ENCODE measurements at regions not wholly inside any gene's neighbourhood (a gene's known extent, or its start where the extent isn't known, plus 50 kb on each side); places are given as distances from the start of the nearest gene placed in this dataset.

DNA sequence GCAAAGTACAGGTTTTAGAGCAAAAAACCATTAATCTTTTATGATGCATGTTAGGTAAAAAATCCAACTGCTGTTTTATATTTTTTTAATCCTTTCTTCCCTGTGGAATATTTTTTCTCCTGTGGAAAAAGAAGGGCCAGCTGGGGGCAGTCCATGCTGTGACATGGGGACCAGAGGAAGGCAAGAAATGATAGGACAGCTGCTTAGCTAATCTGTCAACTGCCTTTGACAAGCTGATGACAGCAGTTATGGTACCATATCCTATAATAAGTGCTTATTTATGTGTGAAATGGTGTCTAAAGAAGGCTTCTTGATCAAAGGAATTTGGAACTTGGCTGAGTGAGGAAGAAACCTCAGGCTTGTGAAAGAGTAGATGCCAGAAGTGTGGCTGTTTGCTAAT is 452.4 kb upstream of the NOVA1 start:
- ATAC-seq (no peak), DNase-seq (no peak)
- intact Hi-C loops (cut with DNase I): no loop called here

- ATAC-seq (no peak), DNase-seq (no peak)
- intact Hi-C loops (cut with DNase I): no loop called here
These were observed 458.8 kb upstream of the NOVA1 start for GRCh38 chr14:27056586-27056985.

- ATAC-seq: no peak
- no peak for DNase-seq
- intact Hi-C loops (cut with DNase I): no loop called here
These were observed 463.5 kb upstream of the NOVA1 start for GRCh38 chr14:27061299-27061698.

DNA sequence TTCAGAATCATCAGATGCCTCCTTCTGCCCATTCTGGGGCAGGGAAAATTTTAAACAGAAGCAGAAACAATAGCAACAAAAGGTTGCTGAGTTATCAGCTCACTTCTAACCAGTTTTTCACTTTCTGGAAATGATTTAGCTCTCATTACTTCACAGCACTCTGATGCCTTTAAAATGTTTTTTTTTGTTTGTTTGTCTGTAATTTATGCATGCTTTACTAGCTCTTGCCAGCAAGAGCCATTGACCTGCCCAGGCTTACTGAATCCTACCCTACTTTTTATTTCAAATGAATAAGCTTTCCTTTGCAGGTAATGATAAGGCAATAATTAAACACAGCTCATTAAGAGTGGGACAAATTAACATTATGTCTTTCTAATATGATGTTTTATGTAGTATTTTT is 466.1 kb upstream of the NOVA1 start:
- DNase-seq (no peak), ATAC-seq (no peak)
- intact Hi-C loops (cut with DNase I): no loop called here

DNA sequence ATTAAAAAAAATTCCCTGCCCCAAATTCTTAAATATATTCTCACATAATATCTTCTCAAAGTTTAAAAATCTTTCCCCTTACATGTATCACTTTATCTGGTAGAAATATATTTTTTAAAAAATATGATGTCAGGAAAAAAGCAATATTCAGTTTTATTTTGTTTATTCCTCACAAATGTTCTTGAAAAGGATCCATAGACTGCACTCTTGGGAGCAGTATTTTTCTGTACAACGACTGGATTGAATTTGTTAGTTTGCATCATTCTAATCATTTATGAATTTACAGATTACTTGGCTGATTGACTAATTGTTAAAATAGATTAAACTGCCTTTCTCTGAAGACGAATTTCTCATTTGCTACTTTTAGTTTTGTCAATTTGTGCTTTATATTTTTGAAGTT is 468.1 kb upstream of the NOVA1 start:
- no peak for DNase-seq
- no peak for ATAC-seq
- intact Hi-C loops (cut with DNase I): no loop called here

GRCh38 chr14:27067961-27068360 is 470.1 kb upstream of the NOVA1 start:
- intact Hi-C loops (cut with DNase I): no loop called here
- ATAC-seq (no peak), DNase-seq (no peak)

DNA sequence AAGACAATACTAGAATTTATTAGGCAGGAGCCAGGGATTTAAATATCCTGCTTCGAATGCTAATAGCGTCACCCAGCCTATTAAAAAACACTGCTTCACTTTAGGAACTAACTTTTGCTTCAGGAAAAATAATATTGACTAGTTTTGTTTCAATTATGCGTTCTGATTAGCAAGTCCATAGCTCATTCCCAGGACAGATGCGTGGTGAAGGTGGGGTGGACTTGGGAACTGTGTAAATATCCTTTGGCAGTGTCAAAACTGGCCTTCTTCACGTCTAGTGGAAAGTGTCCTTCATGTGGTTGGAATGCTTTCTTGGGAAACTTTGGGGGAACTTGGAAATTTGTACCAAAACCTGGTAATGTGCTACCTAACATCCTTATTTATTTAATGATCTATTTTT is 474.8 kb upstream of the NOVA1 start:
- DNase-seq (no peak), ATAC-seq (no peak)
- intact Hi-C loops (cut with DNase I): no loop called here

DNA sequence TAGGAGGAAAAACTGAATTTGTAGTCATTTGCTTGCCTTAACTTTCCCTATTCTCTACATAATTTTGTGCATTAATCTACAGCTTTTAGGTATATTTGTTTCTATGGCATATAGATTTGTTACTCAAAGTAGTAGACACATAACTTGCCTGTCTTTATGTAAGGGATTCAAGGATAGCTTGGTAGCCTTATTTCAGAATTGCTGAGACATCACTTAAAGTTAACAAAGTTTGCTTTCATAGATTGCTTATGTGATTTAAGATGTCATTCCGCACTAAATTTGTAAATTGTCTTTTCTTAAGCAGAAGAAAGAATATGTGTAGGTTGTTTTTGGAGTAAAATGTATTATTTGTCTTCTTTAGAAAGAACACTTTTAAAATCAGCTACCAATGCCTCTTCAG is 477.7 kb upstream of the NOVA1 start:
- intact Hi-C loops (cut with DNase I): no loop called here
- ATAC-seq: no peak
- no peak for DNase-seq

DNA sequence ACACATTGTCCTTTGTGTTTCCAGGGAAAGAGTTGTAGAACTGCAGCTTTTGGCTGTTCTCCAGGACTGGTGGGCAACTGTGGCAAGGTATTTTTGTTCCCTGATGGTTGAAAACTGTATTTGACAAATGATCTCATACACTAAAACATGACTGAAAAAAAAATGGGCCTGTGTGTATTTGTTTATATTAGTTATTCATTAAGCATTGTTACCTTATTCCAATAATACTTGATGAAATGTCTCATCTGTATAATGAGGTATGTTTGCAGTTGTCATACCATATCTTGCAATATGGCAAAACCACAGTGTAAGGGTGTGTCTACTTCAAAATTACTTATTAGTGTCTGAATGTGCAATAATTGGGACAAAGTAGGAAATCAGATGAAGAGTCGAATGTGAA is 479.4 kb upstream of the NOVA1 start:
- DNase-seq (no peak), ATAC-seq (no peak)
- intact Hi-C loops (cut with DNase I): no loop called here

- no peak for DNase-seq
- intact Hi-C loops (cut with DNase I): no loop called here
- no peak for ATAC-seq
These were observed 479.9 kb upstream of the NOVA1 start for GRCh38 chr14:27077710-27078109.

DNA sequence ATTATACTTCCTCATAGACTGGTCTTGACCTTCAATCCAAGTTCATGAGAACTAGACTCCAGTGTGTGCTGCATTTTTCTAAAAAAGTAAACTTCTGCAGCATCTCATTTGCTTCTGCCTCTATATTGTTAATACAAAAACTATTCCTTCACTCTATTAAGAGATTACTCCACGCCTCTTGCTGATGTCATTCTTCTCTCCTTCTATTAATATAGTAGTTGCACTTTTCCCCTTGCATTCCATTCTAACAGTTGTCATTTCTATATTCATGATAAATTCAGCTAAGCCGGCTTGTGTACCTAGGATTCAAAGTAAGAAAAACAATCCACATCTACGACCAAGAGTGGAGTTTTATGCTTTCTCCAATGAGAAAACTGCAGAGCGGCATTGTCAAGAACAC is 480.4 kb upstream of the NOVA1 start:
- no peak for DNase-seq
- ATAC-seq: no peak
- intact Hi-C loops (cut with DNase I): no loop called here

DNA sequence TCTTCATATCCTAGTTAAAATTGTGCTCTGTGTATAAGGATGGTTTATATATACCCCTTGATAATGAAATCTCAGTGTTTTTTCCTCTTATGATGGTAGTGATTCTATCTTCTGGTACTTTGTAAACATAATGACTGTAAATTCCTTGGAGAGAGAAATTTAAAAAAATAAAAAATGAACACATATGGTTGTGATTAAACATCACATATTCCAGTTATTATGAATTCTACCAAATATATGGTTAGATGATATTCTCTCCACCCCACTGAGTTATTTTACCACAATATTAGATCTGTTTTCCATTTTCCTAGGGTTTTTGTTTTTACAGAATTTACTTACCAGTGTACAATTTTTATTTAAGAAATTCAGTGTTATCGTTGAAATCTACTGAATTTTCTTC is 481.9 kb upstream of the NOVA1 start:
- no peak for ATAC-seq
- intact Hi-C loops (cut with DNase I): no loop called here

DNA sequence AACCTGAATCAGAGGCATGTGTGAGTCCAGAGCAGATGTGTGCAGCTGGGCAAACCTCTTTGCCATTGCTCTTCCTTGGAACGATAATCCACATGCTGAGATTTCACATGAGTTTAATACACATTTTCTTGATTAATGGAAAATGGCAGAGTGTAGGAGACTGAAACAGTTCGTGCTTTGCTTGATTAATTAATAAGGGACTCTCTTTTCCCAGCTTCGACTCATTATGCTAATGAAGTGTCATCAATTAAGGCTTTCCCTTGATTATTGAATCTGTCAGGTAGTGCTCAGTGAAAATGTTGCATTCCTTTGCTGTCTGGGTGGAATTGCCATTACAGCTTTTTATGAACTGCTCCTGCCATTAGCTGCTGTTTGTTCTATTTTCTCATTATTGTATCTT is 487.7 kb upstream of the NOVA1 start:
- no peak for ATAC-seq
- DNase-seq: no peak
- intact Hi-C loops (cut with DNase I): no loop called here

More for the DNA sequence above, 481.9 kb upstream of the NOVA1 start:
- no peak for DNase-seq

GRCh38 chr14:27090716-27091115 is 492.9 kb upstream of the NOVA1 start:
- no peak for ATAC-seq
- intact Hi-C loops (cut with DNase I): no loop called here
- no peak for DNase-seq

GRCh38 chr14:27091973-27092372 is 494.1 kb upstream of the NOVA1 start:
- intact Hi-C loops (cut with DNase I): no loop called here
- no peak for ATAC-seq
- DNase-seq: no peak

GRCh38 chr14:27096091-27096490 is 498.3 kb upstream of the NOVA1 start:
- intact Hi-C loops (cut with DNase I): no loop called here
- ATAC-seq (no peak), DNase-seq (no peak)

GRCh38 chr14:27098451-27098850 is 500.6 kb upstream of the NOVA1 start:
- ATAC-seq: no peak
- no peak for DNase-seq
- intact Hi-C loops (cut with DNase I): no loop called here

DNA sequence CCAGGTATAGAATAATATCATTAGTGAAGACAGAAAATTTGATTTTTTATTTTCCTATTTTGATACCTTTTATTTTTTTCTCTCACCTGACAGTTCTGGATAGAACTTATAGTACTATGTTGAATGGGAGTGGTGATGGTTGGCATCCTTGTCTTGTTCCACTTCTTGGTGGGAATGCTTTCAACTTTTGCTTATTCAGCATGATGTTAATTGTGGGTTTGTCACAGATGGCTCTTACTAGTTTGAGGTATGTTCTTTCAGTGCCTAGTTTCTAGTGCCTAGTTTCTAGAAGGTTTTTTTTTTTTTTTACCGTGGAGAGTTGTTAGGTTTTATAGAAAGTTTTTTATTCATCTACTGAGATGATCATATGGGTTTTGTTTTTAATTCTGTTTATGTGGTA is 516.3 kb upstream of the NOVA1 start:
- intact Hi-C loops (cut with DNase I): no loop called here
- no peak for ATAC-seq
- DNase-seq: no peak

DNA sequence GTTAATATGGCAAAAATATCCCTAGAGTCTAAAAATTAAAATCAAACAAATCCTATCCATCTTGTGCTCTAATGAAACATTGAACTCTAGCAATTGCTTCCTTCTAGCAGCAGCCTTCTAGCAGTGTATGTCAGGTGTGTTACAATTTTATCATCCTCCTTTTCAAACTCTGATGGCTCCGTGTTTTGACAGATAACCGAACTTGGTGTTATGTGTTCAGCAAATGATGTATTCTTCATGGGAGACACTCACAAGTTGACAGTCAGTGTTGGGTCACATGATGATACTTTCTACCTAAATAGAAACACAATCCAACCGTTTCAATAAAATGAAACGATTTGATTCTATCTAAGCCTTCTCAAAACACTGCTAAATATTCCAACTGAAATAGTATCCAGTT is 525.3 kb upstream of the NOVA1 start:
- no peak for ATAC-seq
- intact Hi-C loops (cut with DNase I): no loop called here
- DNase-seq: no peak

- intact Hi-C loops (cut with DNase I): no loop called here
- ATAC-seq: no peak
- DNase-seq: no peak
These were observed 530.0 kb upstream of the NOVA1 start for GRCh38 chr14:27127838-27128237.

- no peak for ATAC-seq
- DNase-seq: no peak
- intact Hi-C loops (cut with DNase I): no loop called here
These were observed 536.4 kb upstream of the NOVA1 start for GRCh38 chr14:27134200-27134599.

DNA sequence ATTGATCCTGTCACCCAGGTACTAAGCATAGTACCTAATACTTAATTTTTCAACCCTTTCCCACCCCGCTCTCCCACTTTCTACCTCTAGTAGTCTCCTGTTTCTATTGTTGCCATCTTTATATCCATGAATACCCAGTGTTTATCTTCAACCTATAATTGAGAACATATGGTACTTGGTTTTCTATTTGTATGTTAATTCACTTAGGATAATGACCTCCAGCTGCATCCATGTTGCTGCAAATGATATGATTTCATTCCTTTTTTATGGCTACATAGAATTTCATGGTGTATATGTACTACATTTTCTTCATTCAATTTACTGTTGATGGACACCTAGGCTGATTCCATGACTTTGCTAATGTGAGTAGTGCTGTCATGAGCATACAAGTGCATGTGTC is 547.3 kb upstream of the NOVA1 start:
- DNase-seq (no peak), ATAC-seq (no peak)
- intact Hi-C loops (cut with DNase I): no loop called here

DNA sequence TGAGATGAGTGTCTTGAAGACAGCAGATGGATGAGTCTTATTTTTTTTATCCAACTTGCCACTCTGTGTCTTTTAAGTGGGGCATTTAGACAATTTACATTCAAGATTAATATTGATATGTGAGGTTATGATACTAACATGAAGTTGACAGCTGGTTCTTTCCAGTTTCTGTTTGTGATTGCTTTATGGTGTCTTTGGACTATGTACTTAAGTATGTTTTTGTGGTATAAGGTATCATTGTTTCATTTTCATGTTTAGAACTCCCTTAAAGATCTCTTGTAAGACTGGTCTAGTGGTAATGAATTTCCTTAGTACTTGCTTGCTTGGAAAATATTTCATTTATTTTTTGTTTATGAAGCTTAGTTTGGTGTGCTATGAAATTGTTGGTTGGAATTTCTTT is 550.3 kb upstream of the NOVA1 start:
- intact Hi-C loops (cut with DNase I): no loop called here
- ATAC-seq: no peak

More for the DNA sequence above, 550.3 kb upstream of the NOVA1 start:
- no peak for DNase-seq

Measured in left cardiac atrium (tissue), 4 donors.